ENCODE measurements at regions not wholly inside any gene's neighbourhood (a gene's known extent, or its start where the extent isn't known, plus 50 kb on each side); places are given as distances from the start of the nearest gene placed in this dataset.

DNA sequence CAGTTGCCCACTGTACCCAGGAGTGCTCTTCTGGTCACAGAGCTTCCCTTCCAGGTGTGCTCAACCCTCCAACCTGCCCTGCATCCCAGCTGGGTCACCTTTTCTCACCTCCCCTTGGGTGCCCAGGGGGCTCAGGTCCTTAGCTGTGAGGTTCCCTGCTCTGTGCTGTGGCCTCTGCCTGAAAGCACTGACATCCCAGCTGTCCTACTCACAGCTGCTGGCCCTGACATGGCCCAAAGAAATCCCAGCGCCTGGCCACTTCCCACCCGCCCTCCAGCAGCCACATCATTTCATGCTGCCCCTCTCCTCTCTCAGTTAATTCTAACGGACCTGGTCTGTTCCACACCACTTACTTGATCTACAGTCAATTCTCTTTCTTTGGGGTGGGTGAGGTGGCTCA is 79.9 kb downstream of the ISG20 start:
- H3K4me1 Mint-ChIP-seq = peaks cover 5% of the 10 kb centered on the region

DNA sequence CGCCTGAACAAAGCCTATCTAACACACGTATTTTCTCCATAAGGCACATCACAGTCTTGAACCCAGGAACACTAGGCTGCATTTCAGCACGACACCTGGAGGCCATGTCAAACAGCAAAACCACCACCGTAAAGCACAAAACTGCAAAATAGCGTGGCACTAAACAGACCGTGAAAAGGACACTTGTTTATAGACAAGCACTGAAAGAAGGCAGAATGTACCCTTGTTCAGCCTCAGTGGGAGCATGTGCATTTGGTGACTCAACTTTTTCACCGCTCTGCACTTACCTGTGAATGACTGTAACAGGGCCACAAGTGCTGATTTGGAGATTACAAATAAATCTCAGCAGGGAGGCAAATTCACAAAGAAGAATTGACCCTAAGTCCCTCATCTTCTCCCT is 80.8 kb downstream of the ISG20 start:
- Mint-ChIP-seq H3K9me3 (peaks cover 7% of the 10 kb centered on the region), H3K4me3 (no peak overlapping the region), H3K27ac (no peak overlapping the region), H3K36me3 (no peaks in the 10 kb centered on the region), H3K4me1 (peaks cover 5% of the 10 kb centered on the region), H3K27me3 (ENCODE audit: low read depth) (no peaks in the 10 kb centered on the region; the same call in 1 of the 2 replicates)
- TF ChIP-seq, protein P1, sequence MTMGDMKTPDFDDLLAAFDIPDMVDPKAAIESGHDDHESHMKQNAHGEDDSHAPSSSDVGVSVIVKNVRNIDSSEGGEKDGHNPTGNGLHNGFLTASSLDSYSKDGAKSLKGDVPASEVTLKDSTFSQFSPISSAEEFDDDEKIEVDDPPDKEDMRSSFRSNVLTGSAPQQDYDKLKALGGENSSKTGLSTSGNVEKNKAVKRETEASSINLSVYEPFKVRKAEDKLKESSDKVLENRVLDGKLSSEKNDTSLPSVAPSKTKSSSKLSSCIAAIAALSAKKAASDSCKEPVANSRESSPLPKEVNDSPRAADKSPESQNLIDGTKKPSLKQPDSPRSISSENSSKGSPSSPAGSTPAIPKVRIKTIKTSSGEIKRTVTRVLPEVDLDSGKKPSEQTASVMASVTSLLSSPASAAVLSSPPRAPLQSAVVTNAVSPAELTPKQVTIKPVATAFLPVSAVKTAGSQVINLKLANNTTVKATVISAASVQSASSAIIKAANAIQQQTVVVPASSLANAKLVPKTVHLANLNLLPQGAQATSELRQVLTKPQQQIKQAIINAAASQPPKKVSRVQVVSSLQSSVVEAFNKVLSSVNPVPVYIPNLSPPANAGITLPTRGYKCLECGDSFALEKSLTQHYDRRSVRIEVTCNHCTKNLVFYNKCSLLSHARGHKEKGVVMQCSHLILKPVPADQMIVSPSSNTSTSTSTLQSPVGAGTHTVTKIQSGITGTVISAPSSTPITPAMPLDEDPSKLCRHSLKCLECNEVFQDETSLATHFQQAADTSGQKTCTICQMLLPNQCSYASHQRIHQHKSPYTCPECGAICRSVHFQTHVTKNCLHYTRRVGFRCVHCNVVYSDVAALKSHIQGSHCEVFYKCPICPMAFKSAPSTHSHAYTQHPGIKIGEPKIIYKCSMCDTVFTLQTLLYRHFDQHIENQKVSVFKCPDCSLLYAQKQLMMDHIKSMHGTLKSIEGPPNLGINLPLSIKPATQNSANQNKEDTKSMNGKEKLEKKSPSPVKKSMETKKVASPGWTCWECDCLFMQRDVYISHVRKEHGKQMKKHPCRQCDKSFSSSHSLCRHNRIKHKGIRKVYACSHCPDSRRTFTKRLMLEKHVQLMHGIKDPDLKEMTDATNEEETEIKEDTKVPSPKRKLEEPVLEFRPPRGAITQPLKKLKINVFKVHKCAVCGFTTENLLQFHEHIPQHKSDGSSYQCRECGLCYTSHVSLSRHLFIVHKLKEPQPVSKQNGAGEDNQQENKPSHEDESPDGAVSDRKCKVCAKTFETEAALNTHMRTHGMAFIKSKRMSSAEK (CRISPR knock-in tag; IDR thresholded peaks at IDR 0.05; ENCODE audit: borderline replicate concordance) = no peak
- no peak for TF ChIP-seq ZNF512 (CRISPR knock-in tag; IDR thresholded peaks at IDR 0.05; ENCODE audit: borderline replicate concordance)
- TF ChIP-seq, protein P2, sequence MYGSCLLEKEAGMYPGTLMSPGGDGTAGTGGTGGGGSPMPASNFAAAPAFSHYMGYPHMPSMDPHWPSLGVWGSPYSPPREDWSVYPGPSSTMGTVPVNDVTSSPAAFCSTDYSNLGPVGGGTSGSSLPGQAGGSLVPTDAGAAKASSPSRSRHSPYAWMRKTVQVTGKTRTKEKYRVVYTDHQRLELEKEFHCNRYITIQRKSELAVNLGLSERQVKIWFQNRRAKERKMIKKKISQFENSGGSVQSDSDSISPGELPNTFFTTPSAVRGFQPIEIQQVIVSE (CRISPR knock-in tag; IDR thresholded peaks at IDR 0.05; ENCODE audit: borderline replicate concordance) = no peak
- TF ChIP-seq EMX1 (CRISPR knock-in tag; IDR thresholded peaks at IDR 0.05) = no peak
- no peak for TF ChIP-seq ZSCAN18 (CRISPR knock-in tag; IDR thresholded peaks at IDR 0.05)
- TF ChIP-seq CREB1 (CRISPR knock-in tag; IDR thresholded peaks at IDR 0.05) = no peak
- POLR2A ChIA-PET = no interaction called here
- no peak for DNase-seq (ENCODE audit: low spot score)
- ATAC-seq = no peak
- CTCF ChIA-PET = no interaction called here

More for the DNA sequence above, 79.9 kb downstream of the ISG20 start:
- CTCF ChIA-PET = interaction anchor here (0.8 kb wide), 1 partner anchor 283 kb away, joined by 3 read pairs; no protein-coding TSS in a partner anchor
- Mint-ChIP-seq H3K9me3 (peaks cover 7% of the 10 kb centered on the region), H3K36me3 (no peaks in the 10 kb centered on the region), H3K4me3 (no peak overlapping the region), H3K27me3 (ENCODE audit: low read depth) (no peaks in the 10 kb centered on the region; the same call in 1 of the 2 replicates), H3K27ac (no peak overlapping the region)
- no peak for ATAC-seq
- no peak for TF ChIP-seq ZNF671 (CRISPR knock-in tag; IDR thresholded peaks at IDR 0.05)
- TF ChIP-seq, protein P3, sequence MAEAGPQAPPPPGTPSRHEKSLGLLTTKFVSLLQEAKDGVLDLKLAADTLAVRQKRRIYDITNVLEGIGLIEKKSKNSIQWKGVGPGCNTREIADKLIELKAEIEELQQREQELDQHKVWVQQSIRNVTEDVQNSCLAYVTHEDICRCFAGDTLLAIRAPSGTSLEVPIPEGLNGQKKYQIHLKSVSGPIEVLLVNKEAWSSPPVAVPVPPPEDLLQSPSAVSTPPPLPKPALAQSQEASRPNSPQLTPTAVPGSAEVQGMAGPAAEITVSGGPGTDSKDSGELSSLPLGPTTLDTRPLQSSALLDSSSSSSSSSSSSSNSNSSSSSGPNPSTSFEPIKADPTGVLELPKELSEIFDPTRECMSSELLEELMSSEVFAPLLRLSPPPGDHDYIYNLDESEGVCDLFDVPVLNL (CRISPR knock-in tag; IDR thresholded peaks at IDR 0.05; ENCODE audit: borderline replicate concordance, low read depth) = no peak
- TF ChIP-seq NFE2L1 (CRISPR knock-in tag; IDR thresholded peaks at IDR 0.05) = no peak
- no peak for TF ChIP-seq ELF4 (CRISPR knock-in tag; IDR thresholded peaks at IDR 0.05; ENCODE audit: low read depth)
- no peak for TF ChIP-seq SMAD3 (CRISPR knock-in tag; IDR thresholded peaks at IDR 0.05; ENCODE audit: borderline replicate concordance)
- TF ChIP-seq MYBL2 (CRISPR knock-in tag; IDR thresholded peaks at IDR 0.05) = no peak
- TF ChIP-seq ZNF423 (CRISPR knock-in tag; IDR thresholded peaks at IDR 0.05) = no peak
- no peak for TF ChIP-seq NR2C2 (CRISPR knock-in tag; IDR thresholded peaks at IDR 0.05)
- no peak for TF ChIP-seq STAT6 (CRISPR knock-in tag; conservative IDR thresholded peaks at IDR 0.05; ENCODE audit: low read depth)
- TF ChIP-seq SMAD4 (CRISPR knock-in tag; IDR thresholded peaks at IDR 0.05) = no peak
- no peak for TF ChIP-seq MXD4 (CRISPR knock-in tag; IDR thresholded peaks at IDR 0.05; ENCODE audit: borderline replicate concordance)
- no peak for TF ChIP-seq CTCF (IDR thresholded peaks at IDR 0.05)
- no peak for TF ChIP-seq IRF2 (CRISPR knock-in tag; IDR thresholded peaks at IDR 0.05; ENCODE audit: borderline replicate concordance, low read depth)
- POLR2A ChIA-PET = no interaction called here
- no peak for DNase-seq (ENCODE audit: low spot score)

Measured in WTC11 (cell line).